HepG2 (cell line): ENCODE measurements at regions not wholly inside any gene's neighbourhood (a gene's known extent, or its start where the extent isn't known, plus 50 kb on each side); places are given as distances from the start of the nearest gene placed in this dataset.

ENCODE experiments used
- ATF6 ChIP-seq: sonication (generic); formaldehyde crosslinking; conservative IDR thresholded peaks from 2 replicates; pipeline ENCODE4 v1.4.0; 2020; ENCODE audit warnings: missing genetic modification reagents
- CEBPB ChIP-seq: IDR thresholded peaks from 2 replicates; pipeline ENCODE4 v1.6.1; 2011; ENCODE audit warnings: low read depth, low read length, improper control_type of control experiment, borderline replicate concordance
- CTCF ChIP-seq: sonication (generic); formaldehyde crosslinking; IDR thresholded peaks from 2 replicates; pipeline ENCODE4 v1.5.0; 2020; ENCODE audit warnings: mild to moderate bottlenecking, missing genetic modification reagents, moderate library complexity
- E2F5 ChIP-seq: sonication (generic); formaldehyde crosslinking; conservative IDR thresholded peaks from 2 replicates; pipeline ENCODE4 v1.4.0; 2020; ENCODE audit warnings: missing genetic modification reagents
- EP300 ChIP-seq, 3 experiments: sonication (generic) in 1 of 3; formaldehyde crosslinking in 1 of 3; IDR thresholded peaks; 2 replicates each; pipeline versions ENCODE4 v1.5.1 to v1.6.1; 2011 to 2020; ENCODE audit warnings: low read depth in 2 of 3, low read length in 2 of 3, borderline replicate concordance in 1 of 3, improper control_type of control experiment in 1 of 3, mild to moderate bottlenecking in 1 of 3, missing genetic modification reagents in 1 of 3, moderate library complexity in 1 of 3
- FOXJ3 ChIP-seq: sonication (generic); formaldehyde crosslinking; IDR thresholded peaks from 2 replicates; pipeline ENCODE4 v1.4.0; 2020; ENCODE audit warnings: missing genetic modification reagents, mild to moderate bottlenecking, borderline replicate concordance
- HDAC6 ChIP-seq: fragments of 200-600 bp; sonication (generic); IDR thresholded peaks from 2 replicates; pipeline ENCODE4 v1.7.0; 2017; ENCODE audit warnings: mild to moderate bottlenecking, antibody characterized with exemption, low read length, low read depth
- KAT7 ChIP-seq: IDR thresholded peaks from 2 replicates; pipeline ENCODE4 v1.6.1; 2018; ENCODE audit warnings: borderline replicate concordance, missing compliant biosample characterization
- KLF11 ChIP-seq: IDR thresholded peaks from 2 replicates; pipeline ENCODE4 v1.6.1; 2016; ENCODE audit warnings: missing compliant biosample characterization
- NR2F1 ChIP-seq, 2 experiments: fragments of 450-650 bp in 1 of 2; formaldehyde crosslinking in 1 of 2; IDR thresholded peaks; 2 replicates each; pipeline versions ENCODE4 v1.5.0 to v1.6.1; 2016 to 2020; ENCODE audit warnings: mild to moderate bottlenecking in 1 of 2, missing compliant biosample characterization in 1 of 2, missing genetic modification reagents in 1 of 2, moderate library complexity in 1 of 2
- TARDBP ChIP-seq: sonication (generic); formaldehyde crosslinking; IDR thresholded peaks from 2 replicates; pipeline ENCODE4 v1.8.0; 2022; ENCODE audit warnings: mild to moderate bottlenecking, missing genetic modification reagents

- no peak for TF ChIP-seq E2F5 (CRISPR knock-in tag)
- TF ChIP-seq TARDBP (CRISPR knock-in tag) = no peak
- no peak for TF ChIP-seq CTCF (CRISPR knock-in tag)
- TF ChIP-seq FOXJ3 = no peak
- no peak for TF ChIP-seq KAT7
- no peak for TF ChIP-seq CEBPB
- TF ChIP-seq ATF6 (CRISPR knock-in tag) = no peak
- no peak for TF ChIP-seq NR2F1 (CRISPR knock-in tag; IDR thresholded peaks at IDR 0.05)
- TF ChIP-seq HDAC6 = no peak
- no peak for TF ChIP-seq EP300 (IDR thresholded peaks at IDR 0.05; ENCODE audit: low read depth in 2 of 2, low read length in 2 of 2)
- TF ChIP-seq EP300 (CRISPR knock-in tag; IDR thresholded peaks at IDR 0.05; ENCODE audit: borderline replicate concordance) = no peak
- TF ChIP-seq KLF11 (CRISPR knock-in tag) = no peak
Measured at GRCh38 chr3:72164635-72164978, 379.7 kb upstream of the PROK2 start.
